ENCODE measurements at regions not wholly inside any gene's neighbourhood (a gene's known extent, or its start where the extent isn't known, plus 50 kb on each side); places are given as distances from the start of the nearest gene placed in this dataset.

DNA sequence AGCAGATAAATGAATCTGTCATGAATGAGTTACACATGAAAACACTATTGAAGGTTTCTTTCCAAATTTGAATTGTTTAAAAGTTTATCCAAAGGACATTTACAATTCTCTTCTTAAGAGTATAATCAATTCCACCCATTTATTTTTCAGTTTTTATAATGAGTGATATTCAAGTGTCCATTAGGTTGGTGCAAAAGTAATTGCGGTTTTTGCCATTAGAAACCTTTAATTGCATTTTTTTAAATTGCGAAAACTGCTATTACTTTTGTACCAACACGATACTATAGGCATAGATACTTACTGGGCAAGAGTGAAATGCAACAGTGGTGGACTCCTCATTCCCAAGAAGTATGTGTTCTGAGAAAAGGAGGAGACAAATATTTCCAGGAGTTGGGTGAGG, 422.7 kb upstream of the MON1B start:
- TF ChIP-seq, protein P1, sequence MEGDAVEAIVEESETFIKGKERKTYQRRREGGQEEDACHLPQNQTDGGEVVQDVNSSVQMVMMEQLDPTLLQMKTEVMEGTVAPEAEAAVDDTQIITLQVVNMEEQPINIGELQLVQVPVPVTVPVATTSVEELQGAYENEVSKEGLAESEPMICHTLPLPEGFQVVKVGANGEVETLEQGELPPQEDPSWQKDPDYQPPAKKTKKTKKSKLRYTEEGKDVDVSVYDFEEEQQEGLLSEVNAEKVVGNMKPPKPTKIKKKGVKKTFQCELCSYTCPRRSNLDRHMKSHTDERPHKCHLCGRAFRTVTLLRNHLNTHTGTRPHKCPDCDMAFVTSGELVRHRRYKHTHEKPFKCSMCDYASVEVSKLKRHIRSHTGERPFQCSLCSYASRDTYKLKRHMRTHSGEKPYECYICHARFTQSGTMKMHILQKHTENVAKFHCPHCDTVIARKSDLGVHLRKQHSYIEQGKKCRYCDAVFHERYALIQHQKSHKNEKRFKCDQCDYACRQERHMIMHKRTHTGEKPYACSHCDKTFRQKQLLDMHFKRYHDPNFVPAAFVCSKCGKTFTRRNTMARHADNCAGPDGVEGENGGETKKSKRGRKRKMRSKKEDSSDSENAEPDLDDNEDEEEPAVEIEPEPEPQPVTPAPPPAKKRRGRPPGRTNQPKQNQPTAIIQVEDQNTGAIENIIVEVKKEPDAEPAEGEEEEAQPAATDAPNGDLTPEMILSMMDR (IDR thresholded peaks at IDR 0.05), result no peak
- TF ChIP-seq EP300 (IDR thresholded peaks at IDR 0.05) (no peak), POLR2A (IDR thresholded peaks at IDR 0.05) (no peak)
